ENCODE measurements at regions not wholly inside any gene's neighbourhood (a gene's known extent, or its start where the extent isn't known, plus 50 kb on each side); places are given as distances from the start of the nearest gene placed in this dataset.

DNA sequence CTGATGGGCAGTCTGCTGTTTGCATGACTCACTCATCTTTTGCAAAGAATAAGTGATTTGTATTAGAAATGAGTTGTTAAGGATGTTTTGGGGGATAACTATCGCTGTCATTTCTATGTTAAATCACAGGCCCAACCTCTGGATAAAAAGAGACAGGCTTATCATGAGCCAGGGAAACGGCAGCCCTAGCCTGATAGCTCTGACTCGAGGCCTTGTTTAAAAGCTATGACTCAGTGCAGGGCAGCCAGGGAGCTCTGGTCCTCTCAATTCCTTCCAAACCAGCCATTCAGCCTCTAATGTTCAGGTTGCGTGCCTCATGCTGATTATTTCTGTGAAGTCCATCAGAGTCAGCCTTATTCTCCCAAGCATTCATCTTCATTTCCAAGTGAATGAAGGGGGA, 305.9 kb upstream of the HAND2 start:
- H3K27me3 Mint-ChIP-seq (ENCODE audit: low read depth in 2 of 2): no peaks in the 10 kb centered on the region

DNA sequence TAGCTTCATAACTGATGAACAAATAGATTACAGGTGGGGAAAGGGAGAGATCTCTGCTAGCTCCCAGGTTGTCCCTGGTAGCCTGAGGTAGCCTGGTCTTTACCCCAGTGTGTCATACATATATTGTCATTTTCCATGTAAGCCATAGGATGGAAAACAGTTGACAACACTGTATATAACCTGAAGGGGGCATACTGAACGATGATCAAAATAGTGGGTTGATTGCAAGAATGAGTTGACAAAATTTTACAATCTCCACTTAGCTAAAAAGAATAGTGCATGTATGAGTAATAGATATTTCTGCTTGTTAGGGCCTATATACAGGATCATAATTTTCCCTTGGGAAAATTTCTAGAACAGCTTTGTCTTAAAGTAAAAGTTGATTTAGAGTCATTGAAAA, 304.1 kb upstream of the HAND2 start:
- Mint-ChIP-seq H3K27ac (no peak overlapping the region), H3K36me3 (no peaks in the 10 kb centered on the region), H3K4me1 (no peaks in the 10 kb centered on the region), H3K9me3 (peaks cover 7 to 10% of the 10 kb centered on the region in 2 donors), H3K4me3 (no peak overlapping the region), H3K27me3 (ENCODE audit: low read depth in 2 of 2) (no peaks in the 10 kb centered on the region)
- no peak overlapping the region for H3K27ac ChIP-seq (ENCODE audit: low read length)
- no peaks in the 10 kb centered on the region for H3K4me1 ChIP-seq (ENCODE audit: control insufficient read depth, insufficient read depth, low read length)
- ATAC-seq (no peak), DNase-seq (no peak)
- intact Hi-C loops (cut with micrococcal nuclease): no loop called here
- no CpG with 5 or more reads among the region's 1 CpG for WGBS (ENCODE audit: insufficient coverage)
- H3K9me3 ChIP-seq (ENCODE audit: control insufficient read depth, insufficient read depth, low read length): no peaks in the 10 kb centered on the region
- no peak overlapping the region for H3K4me3 ChIP-seq (ENCODE audit: low read length)
- H3K36me3 ChIP-seq (ENCODE audit: control insufficient read depth, insufficient read depth, low read length): no peaks in the 10 kb centered on the region
- TF ChIP-seq, protein P1, sequence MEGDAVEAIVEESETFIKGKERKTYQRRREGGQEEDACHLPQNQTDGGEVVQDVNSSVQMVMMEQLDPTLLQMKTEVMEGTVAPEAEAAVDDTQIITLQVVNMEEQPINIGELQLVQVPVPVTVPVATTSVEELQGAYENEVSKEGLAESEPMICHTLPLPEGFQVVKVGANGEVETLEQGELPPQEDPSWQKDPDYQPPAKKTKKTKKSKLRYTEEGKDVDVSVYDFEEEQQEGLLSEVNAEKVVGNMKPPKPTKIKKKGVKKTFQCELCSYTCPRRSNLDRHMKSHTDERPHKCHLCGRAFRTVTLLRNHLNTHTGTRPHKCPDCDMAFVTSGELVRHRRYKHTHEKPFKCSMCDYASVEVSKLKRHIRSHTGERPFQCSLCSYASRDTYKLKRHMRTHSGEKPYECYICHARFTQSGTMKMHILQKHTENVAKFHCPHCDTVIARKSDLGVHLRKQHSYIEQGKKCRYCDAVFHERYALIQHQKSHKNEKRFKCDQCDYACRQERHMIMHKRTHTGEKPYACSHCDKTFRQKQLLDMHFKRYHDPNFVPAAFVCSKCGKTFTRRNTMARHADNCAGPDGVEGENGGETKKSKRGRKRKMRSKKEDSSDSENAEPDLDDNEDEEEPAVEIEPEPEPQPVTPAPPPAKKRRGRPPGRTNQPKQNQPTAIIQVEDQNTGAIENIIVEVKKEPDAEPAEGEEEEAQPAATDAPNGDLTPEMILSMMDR (IDR thresholded peaks at IDR 0.05): no peak
- H3K27me3 ChIP-seq (ENCODE audit: control insufficient read depth, insufficient read depth, low read length): no peaks in the 10 kb centered on the region

More for the DNA sequence above, 305.9 kb upstream of the HAND2 start:
- peaks cover 4 to 5% of the 10 kb centered on the region in 2 donors for H3K9me3 Mint-ChIP-seq
- Histone ChIP-seq H3K36me3 (ENCODE audit: control insufficient read depth, insufficient read depth, low read length) (no peaks in the 10 kb centered on the region), H3K9me3 (ENCODE audit: control insufficient read depth, insufficient read depth, low read length) (no peaks in the 10 kb centered on the region), H3K4me1 (ENCODE audit: control insufficient read depth, insufficient read depth, low read length) (no peaks in the 10 kb centered on the region), H3K27me3 (ENCODE audit: control insufficient read depth, insufficient read depth, low read length) (no peaks in the 10 kb centered on the region), H3K4me3 (ENCODE audit: low read length) (no peak overlapping the region), H3K27ac (ENCODE audit: low read length) (no peak overlapping the region)
- 73% methylated on average over 4 of the region's 4 CpGs for WGBS (ENCODE audit: insufficient coverage)
- no peaks in the 10 kb centered on the region for H3K4me1 Mint-ChIP-seq
- intact Hi-C loops (cut with micrococcal nuclease): no loop called here
- no peak overlapping the region for H3K4me3 Mint-ChIP-seq
- no peak for DNase-seq
- H3K36me3 Mint-ChIP-seq: no peaks in the 10 kb centered on the region
- H3K27ac Mint-ChIP-seq: no peak overlapping the region
- ATAC-seq: no peak
- TF ChIP-seq, protein P1 (IDR thresholded peaks at IDR 0.05): no peak

DNA sequence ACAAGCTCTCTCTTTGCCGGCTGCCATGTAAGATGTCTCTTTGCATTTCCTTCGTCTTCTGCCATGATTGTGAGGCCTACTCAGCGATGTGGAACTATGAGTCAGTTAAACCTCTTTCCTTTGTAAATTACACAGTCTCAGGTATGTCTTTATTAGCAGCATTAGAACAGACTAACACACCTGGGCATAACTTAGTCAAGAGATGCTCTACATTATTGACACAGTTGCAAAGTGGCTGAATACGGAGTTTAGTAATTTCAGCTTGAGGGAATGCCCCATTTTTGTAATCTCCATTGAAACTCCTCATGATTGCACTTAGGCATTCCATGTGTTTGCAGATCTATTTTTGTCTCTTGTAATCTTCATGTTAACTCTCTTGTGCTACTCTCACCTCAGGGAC, 299.5 kb upstream of the HAND2 start:
- no peak overlapping the region for H3K27ac Mint-ChIP-seq
- H3K27me3 Mint-ChIP-seq (ENCODE audit: low read depth in 2 of 2): no peaks in the 10 kb centered on the region
- Histone ChIP-seq H3K27me3 (ENCODE audit: control insufficient read depth, insufficient read depth, low read length) (no peaks in the 10 kb centered on the region), H3K9me3 (ENCODE audit: control insufficient read depth, insufficient read depth, low read length) (no peaks in the 10 kb centered on the region), H3K27ac (ENCODE audit: low read length) (no peak overlapping the region), H3K4me1 (ENCODE audit: control insufficient read depth, insufficient read depth, low read length) (no peaks in the 10 kb centered on the region), H3K4me3 (ENCODE audit: low read length) (no peak overlapping the region), H3K36me3 (ENCODE audit: control insufficient read depth, insufficient read depth, low read length) (no peaks in the 10 kb centered on the region)
- DNase-seq (no peak), ATAC-seq (no peak)
- intact Hi-C loops (cut with micrococcal nuclease): no loop called here
- TF ChIP-seq, protein P1 (IDR thresholded peaks at IDR 0.05): no peak
- H3K9me3 Mint-ChIP-seq: peaks cover 9 to 10% of the 10 kb centered on the region in 2 donors
- WGBS (ENCODE audit: insufficient coverage): 91% methylated on average over 4 of the region's 4 CpGs
- H3K36me3 Mint-ChIP-seq: no peaks in the 10 kb centered on the region
- H3K4me1 Mint-ChIP-seq: no peaks in the 10 kb centered on the region
- no peak overlapping the region for H3K4me3 Mint-ChIP-seq

DNA sequence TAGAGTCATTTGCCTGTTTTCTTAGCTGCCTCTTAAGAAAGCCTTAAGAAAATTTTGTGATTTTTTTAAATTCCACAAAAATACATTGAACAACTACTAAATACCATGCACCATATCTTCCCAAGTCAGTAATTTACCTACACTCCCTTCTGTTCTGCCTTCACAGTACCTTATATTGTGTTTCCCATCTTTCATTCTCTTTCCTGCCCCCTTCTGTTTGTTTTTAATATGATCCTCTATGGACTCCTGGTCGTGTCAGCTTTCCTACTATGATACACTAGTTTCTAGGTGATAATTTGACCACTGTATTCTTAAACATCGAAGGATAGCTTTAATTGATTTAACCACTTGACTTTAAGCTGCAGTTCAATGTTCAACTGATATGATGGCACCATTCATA, 297.7 kb upstream of the HAND2 start:
- Histone ChIP-seq H3K4me1 (ENCODE audit: control insufficient read depth, insufficient read depth, low read length) (no peaks in the 10 kb centered on the region), H3K27me3 (ENCODE audit: control insufficient read depth, insufficient read depth, low read length) (no peaks in the 10 kb centered on the region), H3K27ac (ENCODE audit: low read length) (no peak overlapping the region), H3K9me3 (ENCODE audit: control insufficient read depth, insufficient read depth, low read length) (peaks cover 3% of the 10 kb centered on the region), H3K4me3 (ENCODE audit: low read length) (no peak overlapping the region), H3K36me3 (ENCODE audit: control insufficient read depth, insufficient read depth, low read length) (no peaks in the 10 kb centered on the region)
- DNase-seq: no peak
- ATAC-seq: no peak
- H3K36me3 Mint-ChIP-seq: no peaks in the 10 kb centered on the region
- no peak overlapping the region for H3K4me3 Mint-ChIP-seq
- WGBS (ENCODE audit: insufficient coverage): 80% methylated on average over 2 of the region's 2 CpGs
- H3K9me3 Mint-ChIP-seq: peaks cover 10 to 16% of the 10 kb centered on the region in 2 donors
- H3K27ac Mint-ChIP-seq: no peak overlapping the region
- intact Hi-C loops (cut with micrococcal nuclease): no loop called here
- H3K4me1 Mint-ChIP-seq: no peaks in the 10 kb centered on the region
- TF ChIP-seq, protein P1 (IDR thresholded peaks at IDR 0.05): no peak
- no peaks in the 10 kb centered on the region for H3K27me3 Mint-ChIP-seq (ENCODE audit: low read depth in 2 of 2)
